Endothelial cell of umbilical vein (primary cell): ENCODE measurements at regions not wholly inside any gene's neighbourhood (a gene's known extent, or its start where the extent isn't known, plus 50 kb on each side); places are given as distances from the start of the nearest gene placed in this dataset.

Experiments used
- BruUV-seq: library from RNA; stranded (reverse); fragments of 400-500 nt; replicated peaks from 2 replicates; lab custom pipeline; 2021; lab: Mats Ljungman, UMichigan
- CTCF ChIA-PET: fragments of 300-600, 350-600 bp; sonication (Branson Sonifier 250); formaldehyde crosslinking; loops from one replicate; lab custom pipeline; 2021; ENCODE audit warnings: antibody characterized with exemption, inconsistent platforms; lab: Charles Lee
- POLR2A ChIA-PET: fragments of 300-600, 350-600 bp; sonication (Branson Sonifier 250); formaldehyde crosslinking; loops from one replicate; lab custom pipeline; 2021; ENCODE audit warnings: antibody characterized with exemption, inconsistent platforms; lab: Charles Lee
- DNase-seq: peaks from one replicate; pipeline ENCODE4 v3.0.0-alpha.2; 2011; ENCODE audit warnings: low read depth, low spot score
- FAIRE-seq: peaks from 2 replicates; lab custom pipeline; 2011; peaks lifted over from hg19 to GRCh38; lab: Jason Lieb, UNC
- H2AFZ ChIP-seq: 2 replicates; pipeline ENCODE4 v1.6.0; 2012; ENCODE audit warnings: low read depth, low read length, control low read depth, inconsistent platforms
- H3K27ac ChIP-seq: 2 replicates; pipeline ENCODE4 v1.5.1; 2011; ENCODE audit warnings: low read depth, mild to moderate bottlenecking, control low read depth, low read length, moderate library complexity; ENCODE audit not compliant: insufficient read depth
- H3K27me3 ChIP-seq, 2 experiments: 2 replicates each; pipeline versions ENCODE4 v1.6.0 to v1.6.1; 2011; ENCODE audit warnings: low read length in 2 of 2, mixed read lengths in 1 of 2; ENCODE audit not compliant: control insufficient read depth in 2 of 2, insufficient read depth in 2 of 2
- H3K36me3 ChIP-seq, 2 experiments: 2 replicates in 1 of 2; 3 replicates in 1 of 2; pipeline ENCODE4 v1.5.1; 2011; ENCODE audit warnings: low read length in 2 of 2, mild to moderate bottlenecking in 1 of 2, moderate library complexity in 1 of 2; ENCODE audit not compliant: control insufficient read depth in 2 of 2, insufficient read depth in 2 of 2; ENCODE audit errors: extremely low read depth in 1 of 2
- H3K4me1 ChIP-seq: 3 replicates; pipeline ENCODE4 v1.5.1; 2011; ENCODE audit warnings: mild to moderate bottlenecking, low read length; ENCODE audit not compliant: control insufficient read depth, insufficient read depth; ENCODE audit errors: extremely low read depth
- H3K4me2 ChIP-seq: 2 replicates; pipeline ENCODE4 v1.6.1; 2011; ENCODE audit warnings: low read length, control low read depth, mixed read lengths; ENCODE audit not compliant: insufficient read depth
- H3K4me3 ChIP-seq, 3 experiments: fragments of 200-600 bp in 1 of 3; sonication (generic), shearing (Covaris generic) in 1 of 3; replicated peaks in 1 of 3; 2 replicates each; pipeline ENCODE4 v1.5.1; 2011 to 2016; ENCODE audit warnings: control low read depth in 3 of 3, low read length in 3 of 3, mild to moderate bottlenecking in 2 of 3, inconsistent platforms in 1 of 3, low read depth in 1 of 3, moderate library complexity in 1 of 3; ENCODE audit not compliant: insufficient read depth in 1 of 3
- H3K79me2 ChIP-seq: 2 replicates; pipeline ENCODE4 v1.6.0; 2012; ENCODE audit warnings: low read length, inconsistent platforms; ENCODE audit not compliant: control insufficient read depth, insufficient read depth
- H3K9ac ChIP-seq: replicated peaks from 2 replicates; pipeline ENCODE3; 2011; ENCODE audit warnings: low read length, control low read depth; ENCODE audit not compliant: insufficient read depth; ENCODE audit errors: extremely low read depth
- H3K9me1 ChIP-seq: replicated peaks from 3 replicates; pipeline ENCODE4 v1.6.0; 2011; ENCODE audit warnings: mild to moderate bottlenecking, low read length; ENCODE audit not compliant: control insufficient read depth, insufficient read depth; ENCODE audit errors: extremely low read depth
- H3K9me3 ChIP-seq: replicated peaks from 2 replicates; pipeline ENCODE4 v1.5.1; 2012; ENCODE audit warnings: low read length, inconsistent platforms; ENCODE audit not compliant: control insufficient read depth, insufficient read depth
- H4K20me1 ChIP-seq: replicated peaks from 2 replicates; pipeline ENCODE3; 2011; ENCODE audit warnings: mild to moderate bottlenecking, low read length; ENCODE audit not compliant: control insufficient read depth, insufficient read depth; ENCODE audit errors: extremely low read depth
- CTCF ChIP-seq, 2 donors: IDR thresholded peaks; 1 replicate in 1 of 2; 2 replicates in 1 of 2; pipeline ENCODE4 v1.5.1; 2011; ENCODE audit warnings: low read length in 2 of 2, mild to moderate bottlenecking in 2 of 2, moderate library complexity in 2 of 2, control low read depth in 1 of 2, inconsistent platforms in 1 of 2, low read depth in 1 of 2; ENCODE audit not compliant: insufficient read depth in 1 of 2; ENCODE audit errors: extremely low read depth in 1 of 2
- EZH2 ChIP-seq: IDR thresholded peaks from 2 replicates; pipeline ENCODE4 v1.6.1; 2012; ENCODE audit warnings: borderline replicate concordance, low read depth, mild to moderate bottlenecking, moderate library complexity, low read length, inconsistent platforms; ENCODE audit not compliant: severe bottlenecking
- MAX ChIP-seq: IDR thresholded peaks from 2 replicates; pipeline ENCODE4 v1.6.1; 2011; ENCODE audit not compliant: insufficient read depth, insufficient read length
- MYC ChIP-seq: IDR thresholded peaks from one replicate; pipeline ENCODE4 v1.6.1; 2011; ENCODE audit warnings: mild to moderate bottlenecking, low read depth, low read length
- POLR2AphosphoS5 ChIP-seq: IDR thresholded peaks from 2 replicates; pipeline ENCODE4 v1.6.1; 2012; ENCODE audit warnings: low read depth, mild to moderate bottlenecking, control low read depth, low read length, moderate library complexity; ENCODE audit not compliant: insufficient read depth
- dilution Hi-C: fragments of 300-500 bp; cut with MboI; formaldehyde crosslinking; loops from one replicate; pipeline ENCODE4 v1.15.0; 2019; ENCODE audit warnings: low sequenced_read_pairs; ENCODE audit not compliant: extremely low pct_ligation_motif_present
- intact Hi-C: fragments of 100-400 bp; cut with micrococcal nuclease; formaldehyde crosslinking; loops from one replicate; pipeline ENCODE4 v1.10.0; 2022

- DNase-seq (no peak), FAIRE-seq (no peak)
- Histone ChIP-seq H3K27ac (no peak overlapping the region), H4K20me1 (no peaks in the 10 kb centered on the region), H3K4me1 (no peaks in the 10 kb centered on the region), H3K9ac (no peak overlapping the region), H3K9me1 (no peaks in the 10 kb centered on the region), H3K27me3 (no peaks in the 10 kb centered on the region), H3K36me3 (no peaks in the 10 kb centered on the region), H3K4me3 (no peak overlapping the region), H3K4me2 (no peak overlapping the region), H2AFZ (no peak overlapping the region), H3K79me2 (no peaks in the 10 kb centered on the region), H3K9me3 (peaks cover 3% of the 10 kb centered on the region)
- dilution Hi-C loops (no loop called here), intact Hi-C loops (no loop called here)
- no peak for TF ChIP-seq MYC
- no peak for TF ChIP-seq CTCF (IDR thresholded peaks at IDR 0.05; ENCODE audit: extremely low read depth in 1 of 2, insufficient read depth in 1 of 2, low read depth in 1 of 2, low read length in 2 of 2)
- TF ChIP-seq MAX, result no peak
- no peak for TF ChIP-seq EZH2
- no peak for TF ChIP-seq POLR2AphosphoS5
- POLR2A ChIA-PET, result no interaction called here
- CTCF ChIA-PET, result no interaction called here
- BruUV-seq, result no TSS peak
Measured at GRCh38 chr10:56085406-56086122, 275.5 kb downstream of the ZWINT start.
